Mucosa of descending colon (tissue), 3 donors: ENCODE measurements at regions not wholly inside any gene's neighbourhood (a gene's known extent, or its start where the extent isn't known, plus 50 kb on each side); places are given as distances from the start of the nearest gene placed in this dataset.
"Not testable (repeated sequence)": the region's sequence is repeated elsewhere in the genome, so short reads cannot be mapped to it uniquely, and the experiment has no call there.

Source experiments
- ATAC-seq: fragments of 200-7000 bp; cut with Tn5 transposase; one replicate; pipeline ENCODE4 v1.9.1; 2020; ENCODE audit warnings: mild to moderate bottlenecking, moderate library complexity
- DNase-seq, 3 donors: peaks; one replicate each; pipeline ENCODE4 v3.0.0-alpha.2; 2020
- H3K36me3 ChIP-seq: fragments of 200-600 bp; one replicate; pipeline ENCODE4 v1.8.0; 2021; ENCODE audit warnings: low read depth, mild to moderate bottlenecking
- H3K4me1 ChIP-seq: fragments of 200-600 bp; one replicate; pipeline ENCODE4 v1.8.0; 2021; ENCODE audit warnings: low read depth, mild to moderate bottlenecking
- H3K4me3 ChIP-seq: fragments of 200-600 bp; one replicate; pipeline ENCODE4 v1.8.0; 2021; ENCODE audit warnings: mild to moderate bottlenecking
- H3K9me3 ChIP-seq: fragments of 200-600 bp; one replicate; pipeline ENCODE4 v1.8.0; 2021; ENCODE audit warnings: mild to moderate bottlenecking
- intact Hi-C, 2 donors: fragments of 100-400 bp; cut with DNase I in 1 of 2; cut with micrococcal nuclease in 1 of 2; formaldehyde crosslinking; loops; one replicate each; pipeline versions ENCODE4 v1.11.0 to v1.11.1; 2022; cut with DNase I, micrococcal nuclease
- TF ChIP-seq, protein P1 (sequence below): fragments of 200-600 bp; IDR thresholded peaks from one replicate; pipeline ENCODE4 v1.8.0; 2022; ENCODE audit warnings: antibody characterized with exemption, mild to moderate bottlenecking
- donor health status: DM: no; HTN: no; CAD: no; lungs with moderate emphysema.
- donor health status: DM: no; HTN: no; CAD: no.
- donor health status: DM: no; HTN: yes; CAD: no.

GRCh38 chr7:1355568-1356340 lies 103.5 kb downstream of the MICALL2 start:
- Histone ChIP-seq H3K36me3 (no peaks in the 10 kb centered on the region), H3K9me3 (no peaks in the 10 kb centered on the region), H3K4me1 (peaks cover 6% of the 10 kb centered on the region), H3K4me3 (no peak overlapping the region)
- peak; percentile 76 for ATAC-seq
- TF ChIP-seq, protein P1, sequence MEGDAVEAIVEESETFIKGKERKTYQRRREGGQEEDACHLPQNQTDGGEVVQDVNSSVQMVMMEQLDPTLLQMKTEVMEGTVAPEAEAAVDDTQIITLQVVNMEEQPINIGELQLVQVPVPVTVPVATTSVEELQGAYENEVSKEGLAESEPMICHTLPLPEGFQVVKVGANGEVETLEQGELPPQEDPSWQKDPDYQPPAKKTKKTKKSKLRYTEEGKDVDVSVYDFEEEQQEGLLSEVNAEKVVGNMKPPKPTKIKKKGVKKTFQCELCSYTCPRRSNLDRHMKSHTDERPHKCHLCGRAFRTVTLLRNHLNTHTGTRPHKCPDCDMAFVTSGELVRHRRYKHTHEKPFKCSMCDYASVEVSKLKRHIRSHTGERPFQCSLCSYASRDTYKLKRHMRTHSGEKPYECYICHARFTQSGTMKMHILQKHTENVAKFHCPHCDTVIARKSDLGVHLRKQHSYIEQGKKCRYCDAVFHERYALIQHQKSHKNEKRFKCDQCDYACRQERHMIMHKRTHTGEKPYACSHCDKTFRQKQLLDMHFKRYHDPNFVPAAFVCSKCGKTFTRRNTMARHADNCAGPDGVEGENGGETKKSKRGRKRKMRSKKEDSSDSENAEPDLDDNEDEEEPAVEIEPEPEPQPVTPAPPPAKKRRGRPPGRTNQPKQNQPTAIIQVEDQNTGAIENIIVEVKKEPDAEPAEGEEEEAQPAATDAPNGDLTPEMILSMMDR = no peak
- intact Hi-C loops = no loop called here
- DNase-seq = peak; percentile 28 to 50 (median 45)

DNA sequence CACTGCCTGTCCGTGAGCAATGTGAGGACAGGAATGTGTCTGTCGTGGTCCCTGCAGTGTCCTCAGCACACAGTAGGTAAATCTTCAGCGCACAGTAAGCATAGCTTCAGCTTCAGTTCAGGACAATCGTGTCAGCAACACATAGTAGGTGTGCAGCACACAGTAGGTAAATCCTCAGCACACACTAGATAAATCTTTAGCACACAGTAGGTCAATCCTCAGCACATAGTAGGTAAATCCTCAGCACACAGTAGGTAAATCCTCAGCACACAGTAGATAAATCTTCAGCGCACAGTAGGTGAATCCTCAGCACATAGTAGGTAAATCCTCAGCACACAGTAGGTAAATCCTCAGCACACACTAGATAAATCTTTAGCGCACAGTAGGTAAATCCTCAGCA lies 102.4 kb downstream of the MICALL2 start:
- H3K9me3 ChIP-seq, H3K4me3 ChIP-seq, ATAC-seq, DNase-seq, H3K36me3 ChIP-seq, intact Hi-C loops, H3K4me1 ChIP-seq: not testable (repeated sequence)

GRCh38 chr7:1357260-1357600 lies 102.0 kb downstream of the MICALL2 start:
- H3K4me3 ChIP-seq, H3K36me3 ChIP-seq, intact Hi-C loops, ATAC-seq, H3K4me1 ChIP-seq, H3K9me3 ChIP-seq, DNase-seq: not testable (repeated sequence)

GRCh38 chr7:1357601-1358271 lies 101.5 kb downstream of the MICALL2 start:
- DNase-seq = peak in 1 of 3 donors; percentile 40
- peaks cover 6% of the 10 kb centered on the region for H3K4me1 ChIP-seq
- H3K9me3 ChIP-seq = no peaks in the 10 kb centered on the region
- no peak for ATAC-seq
- TF ChIP-seq, protein P1 = no peak
- intact Hi-C loops = no loop called here
- no peaks in the 10 kb centered on the region for H3K36me3 ChIP-seq
- no peak overlapping the region for H3K4me3 ChIP-seq

- H3K4me1 ChIP-seq = peaks cover 6% of the 10 kb centered on the region
- ATAC-seq (no peak), DNase-seq (peak in 1 of 3 donors; percentile 37)
- no peak overlapping the region for H3K4me3 ChIP-seq
- TF ChIP-seq, protein P1 = no peak
- no peaks in the 10 kb centered on the region for H3K36me3 ChIP-seq
- intact Hi-C loops = no loop called here
- no peaks in the 10 kb centered on the region for H3K9me3 ChIP-seq
These were observed 100.8 kb downstream of the MICALL2 start for GRCh38 chr7:1358376-1359050.

DNA sequence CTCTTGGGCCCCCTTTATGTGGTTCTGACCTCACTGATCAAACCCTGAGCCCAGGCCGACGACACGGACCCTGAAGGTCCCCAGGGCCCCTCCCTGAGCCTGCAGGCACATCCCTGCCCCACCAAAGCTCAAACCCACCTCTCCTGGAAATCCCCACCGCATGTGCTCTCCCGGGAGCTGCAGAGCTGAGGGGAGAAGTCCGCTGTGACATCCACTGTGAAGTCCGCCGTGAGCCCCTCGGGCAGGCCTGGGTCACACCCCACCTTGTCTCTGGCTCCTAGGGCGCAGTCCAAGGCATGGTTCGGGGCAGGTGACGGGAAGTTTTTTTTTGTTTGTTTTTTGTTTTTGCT lies 100.2 kb downstream of the MICALL2 start:
- H3K36me3 ChIP-seq = no peaks in the 10 kb centered on the region
- ATAC-seq (no peak), DNase-seq (peak in 1 of 3 donors; percentile 12)
- H3K4me1 ChIP-seq = peaks cover 6% of the 10 kb centered on the region
- no peaks in the 10 kb centered on the region for H3K9me3 ChIP-seq
- no peak overlapping the region for H3K4me3 ChIP-seq
- TF ChIP-seq, protein P1 = no peak
- intact Hi-C loops = no loop called here
